ENCODE measurements at regions not wholly inside any gene's neighbourhood (a gene's known extent, or its start where the extent isn't known, plus 50 kb on each side); places are given as distances from the start of the nearest gene placed in this dataset.

- H3K9ac ChIP-seq (replicated peaks in 1 of 4; ENCODE audit: extremely low read depth in 1 of 4, low read depth in 3 of 4, low read length in 3 of 4) = no peak overlapping the region
- no peak for TF ChIP-seq TBP (IDR thresholded peaks at IDR 0.05; ENCODE audit: low read depth, low read length)
- no peak for TF ChIP-seq SAP30 (IDR thresholded peaks at IDR 0.05; ENCODE audit: insufficient read depth, insufficient replicate concordance, low read length)
- TF ChIP-seq, protein P1, sequence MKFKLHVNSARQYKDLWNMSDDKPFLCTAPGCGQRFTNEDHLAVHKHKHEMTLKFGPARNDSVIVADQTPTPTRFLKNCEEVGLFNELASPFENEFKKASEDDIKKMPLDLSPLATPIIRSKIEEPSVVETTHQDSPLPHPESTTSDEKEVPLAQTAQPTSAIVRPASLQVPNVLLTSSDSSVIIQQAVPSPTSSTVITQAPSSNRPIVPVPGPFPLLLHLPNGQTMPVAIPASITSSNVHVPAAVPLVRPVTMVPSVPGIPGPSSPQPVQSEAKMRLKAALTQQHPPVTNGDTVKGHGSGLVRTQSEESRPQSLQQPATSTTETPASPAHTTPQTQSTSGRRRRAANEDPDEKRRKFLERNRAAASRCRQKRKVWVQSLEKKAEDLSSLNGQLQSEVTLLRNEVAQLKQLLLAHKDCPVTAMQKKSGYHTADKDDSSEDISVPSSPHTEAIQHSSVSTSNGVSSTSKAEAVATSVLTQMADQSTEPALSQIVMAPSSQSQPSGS (IDR thresholded peaks at IDR 0.05; ENCODE audit: low read length) = no peak
- TF ChIP-seq NANOG (IDR thresholded peaks at IDR 0.05; ENCODE audit: insufficient read depth, low read depth, low read length, poor library complexity, severe bottlenecking) = no peak
- TF ChIP-seq GTF2F1 (IDR thresholded peaks at IDR 0.05; ENCODE audit: borderline replicate concordance, low read depth, low read length) = no peak
- TF ChIP-seq, protein P2, sequence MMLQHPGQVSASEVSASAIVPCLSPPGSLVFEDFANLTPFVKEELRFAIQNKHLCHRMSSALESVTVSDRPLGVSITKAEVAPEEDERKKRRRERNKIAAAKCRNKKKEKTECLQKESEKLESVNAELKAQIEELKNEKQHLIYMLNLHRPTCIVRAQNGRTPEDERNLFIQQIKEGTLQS (IDR thresholded peaks at IDR 0.05; ENCODE audit: insufficient read depth, low read depth, low read length) = no peak
- TF ChIP-seq RFX5 (IDR thresholded peaks at IDR 0.05; ENCODE audit: borderline replicate concordance, low read depth, low read length) = no peak
- no peak for TF ChIP-seq BACH1 (IDR thresholded peaks at IDR 0.05; ENCODE audit: low read length)
- no peak for TF ChIP-seq RAD21 (IDR thresholded peaks at IDR 0.05 in 1 of 2, conservative IDR thresholded peaks at IDR 0.05 in 1 of 2; ENCODE audit: low read depth in 2 of 2, low read length in 2 of 2)
- no peak overlapping the region for H2AK5ac ChIP-seq (ENCODE audit: low read depth, low read length)
- no peak overlapping the region for H2BK15ac ChIP-seq (ENCODE audit: low read length)
- no peaks in the 10 kb centered on the region for H3K79me1 ChIP-seq (ENCODE audit: low read depth, low read length)
- H3K79me2 ChIP-seq (ENCODE audit: control insufficient read depth in 1 of 2, insufficient read depth in 2 of 2, low read length in 2 of 2) = no peaks in the 10 kb centered on the region
- H3K4ac ChIP-seq (replicated peaks; ENCODE audit: insufficient read length, low read depth, low read length) = no peak overlapping the region
- H3K23ac ChIP-seq (ENCODE audit: insufficient read length) = no peak overlapping the region
- H3K23me2 ChIP-seq (ENCODE audit: low read depth, low read length) = no peaks in the 10 kb centered on the region
- H3K18ac ChIP-seq (ENCODE audit: extremely low read depth, low read length) = no peak overlapping the region
- 91% methylated on average over 3 of the region's 3 CpGs; no CpG with 5 or more reads in 1 of the 2 experiments for WGBS, 2 experiments (ENCODE audit: extremely low coverage in 1 of 2, insufficient coverage in 1 of 2, insufficient read length in 1 of 2, insufficient replicate concordance in 2 of 2, low coverage in 1 of 2, low lambda C conversion rate in 2 of 2, missing lambda C conversion rate in 1 of 2)
- H3K56ac ChIP-seq (replicated peaks; ENCODE audit: insufficient read length, low read depth, low read length) = no peak overlapping the region
- H3K36me3 ChIP-seq (ENCODE audit: control insufficient read depth in 2 of 4, insufficient read depth in 4 of 4, low read length in 3 of 4) = no peaks in the 10 kb centered on the region
- no peak overlapping the region for H3K14ac ChIP-seq (ENCODE audit: insufficient read length)
- H4K20me1 ChIP-seq (replicated peaks in 1 of 2; ENCODE audit: control insufficient read depth in 1 of 2, insufficient read depth in 2 of 2, low read length in 2 of 2) = no peaks in the 10 kb centered on the region
- H3K9me3 ChIP-seq (ENCODE audit: insufficient read depth in 2 of 2, low read depth in 1 of 2, low read length in 1 of 2) = no peaks in the 10 kb centered on the region
- H3K27me3 ChIP-seq (replicated peaks in 1 of 4; ENCODE audit: control insufficient read depth in 3 of 4, extremely low read depth in 1 of 4, insufficient read depth in 3 of 4, low read length in 3 of 4) = no peaks in the 10 kb centered on the region
- H4K91ac ChIP-seq (replicated peaks; ENCODE audit: insufficient read length, low read length) = no peak overlapping the region
- no peak overlapping the region for H2BK120ac ChIP-seq (replicated peaks; ENCODE audit: low read depth, low read length)
- H3K4me1 ChIP-seq (replicated peaks in 1 of 4; ENCODE audit: control insufficient read depth in 3 of 4, insufficient read depth in 4 of 4, low read length in 3 of 4) = peaks cover 0 to 2% (median 0%) of the 10 kb centered on the region in 4 experiments; a peak in 1 of 7 replicates
- no peak overlapping the region for H3K4me2 ChIP-seq (ENCODE audit: insufficient read depth in 1 of 2, low read depth in 2 of 2, low read length in 2 of 2)
- no peak overlapping the region for H2BK5ac ChIP-seq (ENCODE audit: low read depth, low read length)
- no peak overlapping the region for H4K8ac ChIP-seq (ENCODE audit: extremely low read depth, insufficient read depth, low read length)
- H4K5ac ChIP-seq (ENCODE audit: insufficient read length, low read depth, low read length) = no peak overlapping the region
- no peak overlapping the region for H2AFZ ChIP-seq (ENCODE audit: low read length)
- no peak overlapping the region for H3K4me3 ChIP-seq (ENCODE audit: extremely low read depth in 1 of 4, insufficient read depth in 2 of 4, low read depth in 3 of 4, low read length in 4 of 4)
- no peak for FAIRE-seq
- H3K27ac ChIP-seq (ENCODE audit: low read depth, low read length) = no peak overlapping the region
- ChIA-PET CTCF (ENCODE audit: partially characterized antibody) (no interaction called here), POLR2A (ENCODE audit: partially characterized antibody) (no interaction called here)
- no peak for DNase-seq (ENCODE audit: low read depth in 1 of 2, low spot score in 2 of 2)
- no peak overlapping the region for H2BK20ac ChIP-seq (ENCODE audit: low read length)
- no peak overlapping the region for H2BK12ac ChIP-seq (ENCODE audit: low read depth, low read length)
These were observed 95.8 kb upstream of the TGFBR2 start for GRCh38 chr3:30510596-30510995.
